ENCODE measurements at regions not wholly inside any gene's neighbourhood (a gene's known extent, or its start where the extent isn't known, plus 50 kb on each side); places are given as distances from the start of the nearest gene placed in this dataset.

GRCh38 chr10:91349381-91349780 is 60.8 kb upstream of the HECTD2 start:
- no peak overlapping the region for H3K4me3 Mint-ChIP-seq (ENCODE audit: low read depth, unreplicated experiment)
- H3K27me3 Mint-ChIP-seq (ENCODE audit: unreplicated experiment) = no peaks in the 10 kb centered on the region
- no TSS peak for BruUV-seq (replicated peaks)
- CTCF ChIA-PET = no interaction called here
- intact Hi-C loops (cut with micrococcal nuclease; ENCODE audit: unreplicated experiment) = no loop called here
- H3K36me3 Mint-ChIP-seq (ENCODE audit: insufficient read depth, unreplicated experiment) = no peaks in the 10 kb centered on the region
- TF ChIP-seq CTCF (IDR thresholded peaks at IDR 0.05; ENCODE audit: unreplicated experiment) = no peak
- H3K9me3 Mint-ChIP-seq (ENCODE audit: low read depth, unreplicated experiment) = no peaks in the 10 kb centered on the region
- no peaks in the 10 kb centered on the region for H3K4me1 Mint-ChIP-seq (ENCODE audit: low read depth, unreplicated experiment)
- no peak for DNase-seq
- no peak overlapping the region for H3K27ac Mint-ChIP-seq (ENCODE audit: unreplicated experiment)

- intact Hi-C loops (cut with micrococcal nuclease; ENCODE audit: unreplicated experiment) = no loop called here
- no peak for DNase-seq
- no peaks in the 10 kb centered on the region for H3K4me1 Mint-ChIP-seq (ENCODE audit: low read depth, unreplicated experiment)
- TF ChIP-seq CTCF (IDR thresholded peaks at IDR 0.05; ENCODE audit: unreplicated experiment) = no peak
- H3K27ac Mint-ChIP-seq (ENCODE audit: unreplicated experiment) = no peak overlapping the region
- H3K27me3 Mint-ChIP-seq (ENCODE audit: unreplicated experiment) = no peaks in the 10 kb centered on the region
- no peaks in the 10 kb centered on the region for H3K36me3 Mint-ChIP-seq (ENCODE audit: insufficient read depth, unreplicated experiment)
- no peaks in the 10 kb centered on the region for H3K9me3 Mint-ChIP-seq (ENCODE audit: low read depth, unreplicated experiment)
- no TSS peak for BruUV-seq (replicated peaks)
- no peak overlapping the region for H3K4me3 Mint-ChIP-seq (ENCODE audit: low read depth, unreplicated experiment)
- CTCF ChIA-PET = interaction anchor here (0.6 to 0.7 kb wide), 2 partner anchors 8 to 52 kb away, joined by 3 to 7 read pairs; no protein-coding TSS in a partner anchor
Measured at GRCh38 chr10:91350651-91351081, 59.5 kb upstream of the HECTD2 start.

- Mint-ChIP-seq H3K9me3 (ENCODE audit: low read depth, unreplicated experiment) (no peaks in the 10 kb centered on the region), H3K27me3 (ENCODE audit: unreplicated experiment) (no peaks in the 10 kb centered on the region), H3K4me3 (ENCODE audit: low read depth, unreplicated experiment) (no peak overlapping the region), H3K4me1 (ENCODE audit: low read depth, unreplicated experiment) (no peaks in the 10 kb centered on the region), H3K36me3 (ENCODE audit: insufficient read depth, unreplicated experiment) (no peaks in the 10 kb centered on the region), H3K27ac (ENCODE audit: unreplicated experiment) (no peak overlapping the region)
- TF ChIP-seq CTCF (IDR thresholded peaks at IDR 0.05; ENCODE audit: unreplicated experiment) = no peak
- CTCF ChIA-PET = no interaction called here
- no peak for DNase-seq
- intact Hi-C loops (cut with micrococcal nuclease; ENCODE audit: unreplicated experiment) = no loop called here
- no TSS peak for BruUV-seq (replicated peaks)
Measured at GRCh38 chr10:91352760-91353159, 57.4 kb upstream of the HECTD2 start.

- Mint-ChIP-seq H3K36me3 (ENCODE audit: insufficient read depth, unreplicated experiment) (no peaks in the 10 kb centered on the region), H3K27me3 (ENCODE audit: unreplicated experiment) (peaks cover 6% of the 10 kb centered on the region), H3K27ac (ENCODE audit: unreplicated experiment) (no peak overlapping the region), H3K4me1 (ENCODE audit: low read depth, unreplicated experiment) (no peaks in the 10 kb centered on the region), H3K4me3 (ENCODE audit: low read depth, unreplicated experiment) (no peak overlapping the region), H3K9me3 (ENCODE audit: low read depth, unreplicated experiment) (no peaks in the 10 kb centered on the region)
- DNase-seq = no peak
- intact Hi-C loops (cut with micrococcal nuclease; ENCODE audit: unreplicated experiment) = no loop called here
- no peak for TF ChIP-seq CTCF (IDR thresholded peaks at IDR 0.05; ENCODE audit: unreplicated experiment)
- CTCF ChIA-PET = interaction anchor here (0.9 kb wide), 1 partner anchor 60 kb away, joined by 3 read pairs; no protein-coding TSS in a partner anchor
- no TSS peak for BruUV-seq (replicated peaks)
Measured at GRCh38 chr10:91354166-91355075, 55.7 kb upstream of the HECTD2 start.
